ENCODE measurements at regions not wholly inside any gene's neighbourhood (a gene's known extent, or its start where the extent isn't known, plus 50 kb on each side); places are given as distances from the start of the nearest gene placed in this dataset.
"Not testable (repeated sequence)": the region's sequence is repeated elsewhere in the genome, so short reads cannot be mapped to it uniquely, and the experiment has no call there.

DNA sequence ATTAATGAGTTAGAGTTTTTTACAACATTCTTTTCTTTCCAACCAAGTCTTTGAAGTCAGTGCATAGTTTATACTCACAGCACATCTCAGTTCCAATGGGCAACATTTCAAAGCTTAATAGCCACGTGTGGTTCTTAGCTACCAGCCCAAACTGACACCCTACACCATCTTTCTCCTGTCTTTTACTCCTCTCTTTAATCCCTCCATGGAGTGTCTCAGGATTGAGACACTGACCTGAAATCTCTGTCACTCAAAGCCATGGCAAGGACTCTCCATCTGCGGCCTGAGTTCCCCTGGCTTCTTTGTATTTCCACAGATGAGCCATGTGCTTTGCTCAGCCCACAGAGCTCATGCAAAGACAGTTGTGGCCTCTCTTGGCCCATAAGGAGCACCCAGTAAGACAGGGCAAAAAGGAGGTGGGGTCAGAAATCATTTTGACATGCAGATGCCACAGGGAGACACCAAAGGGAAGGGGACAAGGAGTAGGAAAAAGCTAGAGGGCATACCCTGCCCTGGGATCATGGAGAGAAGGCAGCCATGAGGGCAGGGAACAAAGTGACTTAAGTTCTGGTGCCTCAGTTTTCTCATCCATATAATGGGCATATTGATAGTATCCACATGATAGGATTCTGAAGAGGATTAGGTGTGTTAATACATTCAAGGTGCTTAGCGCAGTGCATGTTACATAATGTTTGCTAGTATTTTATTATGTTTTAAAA is 493.6 kb upstream of the PROK2 start:
- Histone ChIP-seq H2AFZ (ENCODE audit: low read depth, low read length) (no peak overlapping the region), H3K4me1 (ENCODE audit: insufficient read depth, low read length) (peaks cover 12% of the 10 kb centered on the region), H3K4me3 (ENCODE audit: low read length) (no peak overlapping the region), H3K36me3 (ENCODE audit: insufficient read depth, low read length) (no peaks in the 10 kb centered on the region), H3K9me3 (ENCODE audit: low read length) (no peaks in the 10 kb centered on the region), H3K27me3 (ENCODE audit: insufficient read depth, low read length) (no peaks in the 10 kb centered on the region)

DNA sequence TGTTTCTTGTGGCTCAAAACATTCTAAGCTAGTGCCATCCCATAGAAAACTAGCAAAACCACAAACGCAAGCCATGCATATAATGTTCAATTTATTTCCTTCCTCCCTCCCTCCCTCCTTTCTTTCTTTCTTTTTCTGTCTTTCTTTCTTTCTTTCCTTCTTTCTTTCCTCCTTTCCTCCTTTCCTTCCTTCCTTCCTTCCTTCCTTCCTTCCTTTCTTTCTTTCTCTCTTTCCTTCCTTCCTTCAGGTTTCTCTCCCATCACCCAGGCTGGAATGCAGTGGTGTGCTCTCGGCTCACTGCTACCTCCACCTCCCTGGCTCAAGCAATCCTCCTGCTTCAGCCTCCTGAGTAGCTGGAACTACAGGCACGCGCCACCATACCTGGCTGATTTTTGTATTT is 492.8 kb upstream of the PROK2 start:
- no peak overlapping the region for H3K4me3 ChIP-seq (ENCODE audit: low read length)
- no peak overlapping the region for H2AFZ ChIP-seq (ENCODE audit: low read depth, low read length)
- H3K27me3 ChIP-seq (ENCODE audit: insufficient read depth, low read length) = no peaks in the 10 kb centered on the region
- peaks cover 14% of the 10 kb centered on the region for H3K4me1 ChIP-seq (ENCODE audit: insufficient read depth, low read length)
- H3K9me3 ChIP-seq (ENCODE audit: low read length) = no peaks in the 10 kb centered on the region
- H3K36me3 ChIP-seq (ENCODE audit: insufficient read depth, low read length) = no peaks in the 10 kb centered on the region

DNA sequence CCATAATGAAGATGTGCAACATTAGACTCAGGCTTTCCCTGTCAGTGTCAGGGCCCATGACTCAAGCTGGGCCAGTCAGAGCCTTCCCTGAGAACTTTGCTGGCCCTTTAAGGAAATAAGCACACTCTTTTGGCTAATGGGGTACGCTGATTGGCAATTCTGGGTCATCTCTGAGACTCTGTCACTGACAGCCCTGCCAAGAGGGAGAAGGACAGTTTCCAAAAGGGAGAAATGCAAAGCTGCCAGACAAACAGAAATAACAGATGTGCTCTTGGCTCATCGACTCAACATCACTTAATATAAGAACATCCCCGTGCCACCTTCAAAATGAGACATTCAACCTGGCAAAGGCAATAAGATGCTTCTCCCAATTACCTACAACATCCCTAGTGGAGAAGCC is 491.9 kb upstream of the PROK2 start:
- no peaks in the 10 kb centered on the region for H3K9me3 ChIP-seq (ENCODE audit: low read length)
- no peaks in the 10 kb centered on the region for H3K36me3 ChIP-seq (ENCODE audit: insufficient read depth, low read length)
- H3K27me3 ChIP-seq (ENCODE audit: insufficient read depth, low read length) = no peaks in the 10 kb centered on the region
- no peak overlapping the region for H3K4me3 ChIP-seq (ENCODE audit: low read length)
- H3K4me1 ChIP-seq (ENCODE audit: insufficient read depth, low read length) = peaks cover 14% of the 10 kb centered on the region
- no peak overlapping the region for H2AFZ ChIP-seq (ENCODE audit: low read depth, low read length)

DNA sequence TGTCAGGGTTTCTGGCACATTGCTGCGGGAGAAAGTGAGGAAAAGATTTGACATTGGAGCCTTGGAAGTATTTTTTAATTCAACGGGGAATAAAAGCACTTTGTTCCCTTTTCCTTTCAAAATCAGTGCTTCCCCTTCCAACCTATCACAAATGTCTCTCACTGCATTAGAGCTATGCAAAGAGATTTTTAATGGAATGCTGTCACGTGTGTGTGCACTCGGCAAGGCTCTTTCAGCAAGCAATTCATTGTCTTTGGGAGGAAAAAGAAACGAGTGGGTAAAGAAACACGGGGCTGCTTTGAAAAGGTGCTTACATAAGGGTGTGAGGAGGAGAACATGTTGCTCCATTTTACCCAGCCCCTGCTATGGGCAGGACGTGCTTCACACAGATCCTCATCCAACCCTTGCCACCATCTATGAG is 490.4 kb upstream of the PROK2 start:
- no peak overlapping the region for H3K4me3 ChIP-seq (ENCODE audit: low read length)
- H3K27me3 ChIP-seq (ENCODE audit: insufficient read depth, low read length) = no peaks in the 10 kb centered on the region
- H3K4me1 ChIP-seq (ENCODE audit: insufficient read depth, low read length) = peaks cover 14% of the 10 kb centered on the region

DNA sequence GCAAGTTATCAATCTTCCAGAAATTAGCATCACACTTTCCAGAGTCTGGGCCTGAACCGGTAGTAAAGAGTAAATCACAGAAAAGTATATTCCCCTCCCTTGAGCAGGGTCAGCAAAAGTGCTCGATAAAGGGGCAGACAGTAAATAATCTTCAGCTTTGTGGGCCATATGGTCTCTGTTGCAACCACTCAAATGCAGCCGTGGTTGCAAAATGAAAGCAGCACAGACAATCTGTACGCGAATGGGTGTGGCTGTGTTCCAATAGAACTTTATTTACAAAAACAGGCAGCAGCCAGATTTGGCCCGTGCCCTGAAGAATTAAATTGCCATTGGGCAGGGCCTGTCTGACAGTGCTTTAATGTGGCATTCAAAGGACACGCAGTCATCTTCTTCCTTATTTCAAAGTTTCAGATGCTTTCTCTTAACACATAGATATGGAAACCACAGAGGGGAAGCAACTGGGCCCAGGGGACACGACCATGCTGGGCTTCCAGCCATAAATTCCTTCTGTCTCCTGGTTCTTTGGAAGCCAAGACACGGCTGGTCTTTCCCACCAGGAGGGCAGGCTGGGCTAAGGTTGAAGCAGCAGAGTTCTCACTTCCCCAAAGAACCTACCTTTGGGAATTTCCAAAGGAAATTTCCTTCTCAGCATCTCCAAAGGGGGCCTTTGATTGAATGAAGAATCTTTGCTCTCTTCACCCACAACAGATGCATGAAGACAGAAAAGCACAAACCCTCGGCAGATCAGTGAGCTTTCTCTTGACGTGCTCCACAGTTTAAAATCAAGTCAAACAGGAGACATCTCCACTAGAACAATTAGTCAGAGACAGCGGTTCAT is 489.8 kb upstream of the PROK2 start:
- Histone ChIP-seq H3K9me3 (ENCODE audit: low read length) (no peaks in the 10 kb centered on the region), H3K4me1 (ENCODE audit: insufficient read depth, low read length) (peaks cover 17% of the 10 kb centered on the region), H3K36me3 (ENCODE audit: insufficient read depth, low read length) (no peaks in the 10 kb centered on the region), H3K4me3 (ENCODE audit: low read length) (no peak overlapping the region), H3K27me3 (ENCODE audit: insufficient read depth, low read length) (no peaks in the 10 kb centered on the region), H2AFZ (ENCODE audit: low read depth, low read length) (no peak overlapping the region)

More for the DNA sequence above, 490.4 kb upstream of the PROK2 start:
- Histone ChIP-seq H2AFZ (ENCODE audit: low read depth, low read length) (no peak overlapping the region), H3K36me3 (ENCODE audit: insufficient read depth, low read length) (no peaks in the 10 kb centered on the region), H3K9me3 (ENCODE audit: low read length) (no peaks in the 10 kb centered on the region)

DNA sequence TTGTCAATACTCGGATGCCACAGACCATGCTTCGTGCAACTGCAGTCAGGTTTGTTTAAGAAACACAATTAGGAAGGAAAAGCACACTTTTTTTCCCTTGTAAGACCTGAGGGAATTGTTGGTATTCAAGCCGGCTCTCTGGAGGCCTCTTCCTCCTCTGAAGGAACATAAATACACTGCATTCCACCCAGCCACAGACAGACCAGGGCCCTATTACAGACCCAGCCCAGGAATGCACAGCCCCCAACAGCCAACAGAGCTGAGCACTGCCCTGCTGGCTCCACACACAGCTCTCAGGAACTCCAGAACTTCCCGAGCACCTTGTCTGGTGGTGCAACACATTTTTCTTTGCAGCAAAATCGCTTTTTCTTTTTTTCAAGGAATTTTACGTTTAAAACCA is 488.7 kb upstream of the PROK2 start:
- Histone ChIP-seq H3K4me3 (ENCODE audit: low read length) (no peak overlapping the region), H3K36me3 (ENCODE audit: insufficient read depth, low read length) (no peaks in the 10 kb centered on the region), H2AFZ (ENCODE audit: low read depth, low read length) (no peak overlapping the region), H3K4me1 (ENCODE audit: insufficient read depth, low read length) (peaks cover 24% of the 10 kb centered on the region), H3K9me3 (ENCODE audit: low read length) (no peaks in the 10 kb centered on the region), H3K27me3 (ENCODE audit: insufficient read depth, low read length) (no peaks in the 10 kb centered on the region)

DNA sequence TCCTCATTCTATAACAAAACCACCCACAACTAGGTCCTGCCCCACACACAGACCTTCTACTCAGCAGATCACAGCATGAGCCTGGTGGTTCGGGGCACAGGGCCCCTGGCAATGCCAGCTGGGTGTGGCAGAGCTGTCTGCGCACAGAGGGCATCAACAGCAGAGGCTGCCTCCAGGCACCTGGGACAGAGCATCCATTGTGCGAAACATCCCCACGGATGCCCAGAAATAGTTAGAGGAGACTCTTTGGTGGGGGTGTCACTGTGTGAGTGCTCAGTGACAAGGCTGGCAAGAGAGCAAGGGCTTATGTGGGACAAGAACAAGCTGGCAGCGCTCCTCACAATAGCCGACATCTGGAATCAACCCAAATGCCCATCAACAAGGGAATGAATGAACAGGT is 487.4 kb upstream of the PROK2 start:
- H3K9me3 ChIP-seq (ENCODE audit: low read length) = no peaks in the 10 kb centered on the region
- H3K36me3 ChIP-seq (ENCODE audit: insufficient read depth, low read length) = no peaks in the 10 kb centered on the region
- no peaks in the 10 kb centered on the region for H3K27me3 ChIP-seq (ENCODE audit: insufficient read depth, low read length)
- H2AFZ ChIP-seq (ENCODE audit: low read depth, low read length) = no peak overlapping the region
- H3K4me1 ChIP-seq (ENCODE audit: insufficient read depth, low read length) = peaks cover 24% of the 10 kb centered on the region
- H3K4me3 ChIP-seq (ENCODE audit: low read length) = no peak overlapping the region

DNA sequence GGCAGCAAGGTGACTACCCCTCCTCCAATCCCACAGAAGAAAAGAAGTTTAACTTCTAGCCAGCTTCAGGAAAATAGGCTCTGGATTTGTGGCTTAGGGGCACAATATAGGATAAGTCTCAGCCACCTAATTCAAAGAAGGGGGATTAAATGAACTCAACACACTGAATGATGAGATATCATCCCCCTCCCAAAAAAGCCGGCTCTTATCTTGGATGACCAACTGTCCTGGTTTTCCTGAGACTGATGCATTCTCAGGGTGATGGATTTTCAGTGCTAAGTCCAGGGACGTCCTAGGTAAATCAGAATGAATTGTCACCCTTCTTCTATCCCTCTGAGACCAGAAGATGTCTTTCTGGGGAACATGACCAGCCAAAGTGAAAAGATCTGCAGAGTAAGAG is 487.0 kb upstream of the PROK2 start:
- no peaks in the 10 kb centered on the region for H3K9me3 ChIP-seq (ENCODE audit: low read length)
- peaks cover 24% of the 10 kb centered on the region for H3K4me1 ChIP-seq (ENCODE audit: insufficient read depth, low read length)
- H3K4me3 ChIP-seq (ENCODE audit: low read length) = no peak overlapping the region
- H2AFZ ChIP-seq (ENCODE audit: low read depth, low read length) = no peak overlapping the region
- H3K27me3 ChIP-seq (ENCODE audit: insufficient read depth, low read length) = no peaks in the 10 kb centered on the region
- H3K36me3 ChIP-seq (ENCODE audit: insufficient read depth, low read length) = no peaks in the 10 kb centered on the region

DNA sequence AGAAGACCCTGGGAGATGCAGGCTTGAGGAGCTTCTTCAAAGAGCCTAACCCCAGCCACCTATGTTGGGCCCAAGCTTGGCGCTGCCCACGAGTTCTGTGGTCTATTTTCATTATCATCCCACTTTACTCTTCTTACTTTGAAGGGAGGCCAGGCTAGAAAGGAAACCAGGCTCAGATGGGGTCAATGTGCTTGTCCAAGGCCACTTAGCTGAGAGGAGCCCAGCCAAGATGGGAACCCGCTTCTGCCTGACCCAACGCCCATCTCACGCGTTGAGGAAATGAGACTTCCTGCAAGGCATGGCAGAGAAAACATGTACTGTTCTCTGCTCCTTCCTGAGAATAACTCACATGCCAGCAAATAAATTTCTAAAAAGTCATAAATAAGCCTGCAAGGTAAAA is 486.3 kb upstream of the PROK2 start:
- no peak overlapping the region for H3K4me3 ChIP-seq (ENCODE audit: low read length)
- H3K9me3 ChIP-seq (ENCODE audit: low read length) = no peaks in the 10 kb centered on the region
- H2AFZ ChIP-seq (ENCODE audit: low read depth, low read length) = no peak overlapping the region
- no peaks in the 10 kb centered on the region for H3K36me3 ChIP-seq (ENCODE audit: insufficient read depth, low read length)
- no peaks in the 10 kb centered on the region for H3K27me3 ChIP-seq (ENCODE audit: insufficient read depth, low read length)
- H3K4me1 ChIP-seq (ENCODE audit: insufficient read depth, low read length) = peaks cover 24% of the 10 kb centered on the region

DNA sequence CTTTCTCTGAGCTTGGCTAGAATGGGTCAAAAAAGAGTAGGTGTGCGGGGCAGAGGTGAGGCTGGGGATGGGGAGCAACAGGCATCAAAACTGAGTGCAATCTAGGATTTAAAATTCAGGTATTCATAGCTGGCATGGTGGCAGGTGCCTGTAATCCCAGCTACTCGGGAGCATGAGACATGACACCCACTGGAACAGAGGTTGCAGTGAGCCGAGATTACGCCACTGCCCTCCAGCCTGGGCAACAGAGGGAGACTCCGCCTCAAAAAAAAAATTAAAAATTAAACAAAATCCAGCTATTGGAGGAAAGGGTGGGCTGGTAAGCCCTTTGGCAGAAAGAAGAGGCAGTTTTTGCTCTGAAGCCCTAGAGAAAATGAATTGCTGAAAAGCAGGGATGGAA is 485.8 kb upstream of the PROK2 start:
- no peaks in the 10 kb centered on the region for H3K36me3 ChIP-seq (ENCODE audit: insufficient read depth, low read length)
- no peak overlapping the region for H3K4me3 ChIP-seq (ENCODE audit: low read length)
- H3K27me3 ChIP-seq (ENCODE audit: insufficient read depth, low read length) = no peaks in the 10 kb centered on the region
- H2AFZ ChIP-seq (ENCODE audit: low read depth, low read length) = no peak overlapping the region
- no peaks in the 10 kb centered on the region for H3K9me3 ChIP-seq (ENCODE audit: low read length)
- H3K4me1 ChIP-seq (ENCODE audit: insufficient read depth, low read length) = peaks cover 24% of the 10 kb centered on the region

DNA sequence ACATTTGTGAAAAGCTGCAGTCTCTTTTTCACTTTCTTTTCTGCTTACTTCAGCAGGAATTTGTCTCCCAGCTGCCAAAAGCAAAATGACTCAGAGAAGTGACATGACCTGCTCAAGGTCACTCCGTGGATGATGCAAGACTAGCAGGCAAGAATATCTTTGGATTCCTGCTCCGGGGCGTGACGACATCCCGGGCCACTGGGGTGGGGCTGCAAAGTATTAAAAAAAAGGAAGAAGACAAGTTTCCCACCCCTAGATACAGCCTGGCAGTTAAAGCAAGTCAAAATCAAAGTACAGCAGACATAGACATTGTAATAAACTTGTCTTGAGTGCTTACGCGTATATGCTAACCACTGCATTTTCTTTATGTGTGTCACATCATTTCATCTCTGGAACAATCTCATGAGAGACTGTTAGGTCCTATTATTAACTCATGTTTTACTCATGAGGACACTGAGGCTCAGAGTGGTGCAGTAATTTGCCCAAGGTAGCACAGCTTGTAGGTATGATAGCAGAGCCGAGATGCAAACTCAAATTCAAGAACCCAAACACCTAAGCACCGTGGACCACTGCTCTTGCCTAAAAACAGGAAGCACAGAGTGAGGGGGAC is 485.2 kb upstream of the PROK2 start:
- Histone ChIP-seq H3K27me3 (ENCODE audit: insufficient read depth, low read length) (no peaks in the 10 kb centered on the region), H3K36me3 (ENCODE audit: insufficient read depth, low read length) (no peaks in the 10 kb centered on the region), H2AFZ (ENCODE audit: low read depth, low read length) (no peak overlapping the region), H3K9me3 (ENCODE audit: low read length) (no peaks in the 10 kb centered on the region), H3K4me1 (ENCODE audit: insufficient read depth, low read length) (peaks cover 19% of the 10 kb centered on the region), H3K4me3 (ENCODE audit: low read length) (no peak overlapping the region)

DNA sequence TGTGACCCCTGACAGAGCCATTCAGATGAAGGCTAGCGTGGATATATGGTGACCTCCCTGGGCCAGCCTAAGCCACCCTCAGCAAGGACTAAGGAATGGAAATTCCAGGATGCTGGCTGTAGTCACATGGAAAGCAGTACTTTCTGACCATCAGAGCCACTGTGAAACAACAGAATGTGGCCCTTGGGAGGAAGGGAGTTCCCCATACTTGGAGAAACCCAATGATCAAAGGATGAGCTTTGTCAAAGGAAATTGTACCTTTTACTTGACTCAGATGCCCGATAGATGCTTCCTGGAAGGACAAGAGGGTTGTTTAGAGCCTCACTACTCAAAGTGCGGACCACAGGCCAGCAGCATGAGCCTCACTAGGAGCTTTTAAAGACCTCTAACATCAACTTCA is 484.5 kb upstream of the PROK2 start:
- Histone ChIP-seq H3K4me1 (ENCODE audit: insufficient read depth, low read length) (peaks cover 14% of the 10 kb centered on the region), H3K9me3 (ENCODE audit: low read length) (no peaks in the 10 kb centered on the region), H3K4me3 (ENCODE audit: low read length) (no peak overlapping the region), H3K36me3 (ENCODE audit: insufficient read depth, low read length) (no peaks in the 10 kb centered on the region), H3K27me3 (ENCODE audit: insufficient read depth, low read length) (no peaks in the 10 kb centered on the region), H2AFZ (ENCODE audit: low read depth, low read length) (no peak overlapping the region)

DNA sequence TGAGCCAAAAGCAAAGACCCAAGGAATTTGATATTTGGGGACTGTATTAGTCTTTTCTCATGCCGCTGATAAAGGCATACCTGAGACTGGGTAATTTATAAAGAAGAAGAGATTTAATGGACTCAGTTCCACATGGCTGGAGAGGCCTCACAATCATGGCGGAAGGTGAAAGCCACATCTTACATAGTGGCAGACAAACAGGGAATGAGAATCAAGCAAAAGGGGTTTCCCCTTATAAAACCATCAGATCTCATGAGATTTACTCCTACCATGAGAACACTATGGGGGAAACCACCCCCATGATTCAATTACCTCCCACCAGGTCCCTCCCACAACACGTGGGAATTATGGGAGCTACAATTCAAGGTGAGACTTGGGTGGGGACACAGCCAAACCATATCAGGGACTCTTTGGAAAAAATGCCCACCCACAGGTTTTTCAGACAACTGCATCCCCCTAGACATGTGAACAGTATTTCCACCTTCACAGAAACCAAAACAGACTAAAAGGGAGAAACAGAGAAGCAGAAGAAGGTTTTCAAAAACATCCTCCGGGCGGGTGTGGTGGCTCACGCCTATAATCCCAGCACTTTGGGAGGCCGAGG is 482.1 kb upstream of the PROK2 start:
- H3K36me3 ChIP-seq (ENCODE audit: insufficient read depth, low read length); H2AFZ ChIP-seq (ENCODE audit: low read depth, low read length); H3K27me3 ChIP-seq (ENCODE audit: insufficient read depth, low read length); H3K4me1 ChIP-seq (ENCODE audit: insufficient read depth, low read length); H3K4me3 ChIP-seq (ENCODE audit: low read length); H3K9me3 ChIP-seq (ENCODE audit: low read length): not testable (repeated sequence)

Measured in neuron (in vitro differentiated cells).